H1 (cell line): ENCODE measurements at regions not wholly inside any gene's neighbourhood (a gene's known extent, or its start where the extent isn't known, plus 50 kb on each side); places are given as distances from the start of the nearest gene placed in this dataset.

Experiments used
- SP2 ChIP-seq: IDR thresholded peaks from 2 replicates; pipeline ENCODE4 v1.6.1; 2012; ENCODE audit warnings: mild to moderate bottlenecking, low read length, inconsistent platforms
- TAF7 ChIP-seq: optimal IDR thresholded peaks from 2 replicates; pipeline ENCODE3; 2011; ENCODE audit warnings: low read depth, mild to moderate bottlenecking, inconsistent platforms, low read length, moderate library complexity, borderline replicate concordance
- TF ChIP-seq, protein P1 (sequence below), 3 experiments: IDR thresholded peaks; 1 replicate in 2 of 3; 2 replicates in 1 of 3; pipeline versions ENCODE4 v1.5.1 to v1.6.1; 2011; ENCODE audit warnings: low read length in 3 of 3, mild to moderate bottlenecking in 3 of 3, inconsistent platforms in 2 of 3, low read depth in 1 of 3, moderate library complexity in 1 of 3; ENCODE audit not compliant: insufficient read depth in 1 of 3; ENCODE audit errors: control extremely low read depth in 1 of 3
- TF ChIP-seq, protein P2 (sequence below): IDR thresholded peaks from 2 replicates; pipeline ENCODE4 v1.6.1; 2012; ENCODE audit warnings: inconsistent platforms

DNA sequence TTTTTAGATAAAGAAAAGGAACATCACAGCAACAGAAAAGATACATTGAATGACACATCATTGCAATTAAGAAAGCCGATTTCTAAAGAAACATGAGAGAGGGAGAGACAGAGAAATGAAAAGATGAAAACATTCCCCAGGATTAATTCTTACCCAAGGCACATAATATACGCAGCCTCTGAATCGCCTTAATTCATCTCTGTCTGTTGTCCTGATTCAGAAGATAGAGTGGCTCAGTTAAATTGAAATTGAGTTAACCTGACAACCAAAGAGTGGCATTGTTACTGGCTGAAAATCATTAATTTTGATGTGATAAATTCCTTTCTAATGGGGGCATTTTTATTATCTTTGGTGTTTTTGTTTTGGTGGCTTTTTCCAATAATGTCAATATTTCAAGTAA is 701.9 kb downstream of the EDEM1 start (continued):
- TF ChIP-seq, protein P1, sequence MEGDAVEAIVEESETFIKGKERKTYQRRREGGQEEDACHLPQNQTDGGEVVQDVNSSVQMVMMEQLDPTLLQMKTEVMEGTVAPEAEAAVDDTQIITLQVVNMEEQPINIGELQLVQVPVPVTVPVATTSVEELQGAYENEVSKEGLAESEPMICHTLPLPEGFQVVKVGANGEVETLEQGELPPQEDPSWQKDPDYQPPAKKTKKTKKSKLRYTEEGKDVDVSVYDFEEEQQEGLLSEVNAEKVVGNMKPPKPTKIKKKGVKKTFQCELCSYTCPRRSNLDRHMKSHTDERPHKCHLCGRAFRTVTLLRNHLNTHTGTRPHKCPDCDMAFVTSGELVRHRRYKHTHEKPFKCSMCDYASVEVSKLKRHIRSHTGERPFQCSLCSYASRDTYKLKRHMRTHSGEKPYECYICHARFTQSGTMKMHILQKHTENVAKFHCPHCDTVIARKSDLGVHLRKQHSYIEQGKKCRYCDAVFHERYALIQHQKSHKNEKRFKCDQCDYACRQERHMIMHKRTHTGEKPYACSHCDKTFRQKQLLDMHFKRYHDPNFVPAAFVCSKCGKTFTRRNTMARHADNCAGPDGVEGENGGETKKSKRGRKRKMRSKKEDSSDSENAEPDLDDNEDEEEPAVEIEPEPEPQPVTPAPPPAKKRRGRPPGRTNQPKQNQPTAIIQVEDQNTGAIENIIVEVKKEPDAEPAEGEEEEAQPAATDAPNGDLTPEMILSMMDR (IDR thresholded peaks at IDR 0.05; ENCODE audit: control extremely low read depth in 1 of 3, insufficient read depth in 1 of 3, low read depth in 1 of 3, low read length in 3 of 3) = no peak
- TF ChIP-seq, protein P2, sequence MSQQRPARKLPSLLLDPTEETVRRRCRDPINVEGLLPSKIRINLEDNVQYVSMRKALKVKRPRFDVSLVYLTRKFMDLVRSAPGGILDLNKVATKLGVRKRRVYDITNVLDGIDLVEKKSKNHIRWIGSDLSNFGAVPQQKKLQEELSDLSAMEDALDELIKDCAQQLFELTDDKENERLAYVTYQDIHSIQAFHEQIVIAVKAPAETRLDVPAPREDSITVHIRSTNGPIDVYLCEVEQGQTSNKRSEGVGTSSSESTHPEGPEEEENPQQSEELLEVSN = no peak
- TF ChIP-seq SP2 = no peak
- no peak for TF ChIP-seq TAF7
